IMR-90 (cell line): ENCODE measurements at regions not wholly inside any gene's neighbourhood (a gene's known extent, or its start where the extent isn't known, plus 50 kb on each side); places are given as distances from the start of the nearest gene placed in this dataset.

Source experiments
- ATAC-seq: fragments of 200-7000 bp; cut with Tn5 transposase; 2 replicates; pipeline ENCODE4 v1.9.1; 2020; ENCODE audit warnings: low read depth, mild to moderate bottlenecking, moderate library complexity
- BruUV-seq: library from RNA; stranded (reverse); fragments of 400-500 nt; replicated peaks from 2 replicates; lab custom pipeline; 2021; lab: Mats Ljungman, UMichigan
- CTCF ChIA-PET: fragments of 300-600 bp; formaldehyde crosslinking; extraction: SDS; loops from one replicate; lab custom pipeline; 2021; ENCODE audit warnings: antibody characterized with exemption; lab: Yijun Ruan, JAX
- POLR2A ChIA-PET: fragments of 300-600 bp; sonication (Branson Sonifier 250); formaldehyde crosslinking; loops from one replicate; lab custom pipeline; 2022; ENCODE audit warnings: antibody characterized with exemption; ENCODE audit not compliant: unreplicated experiment; lab: Charles Lee
- DNase-seq: peaks from one replicate; pipeline ENCODE4 v3.0.0; 2013
- H2AFZ ChIP-seq: replicated peaks from 2 replicates; pipeline ENCODE3; 2013; ENCODE audit warnings: low read length, mild to moderate bottlenecking; ENCODE audit not compliant: poor library complexity
- H2AK5ac ChIP-seq: 2 replicates; pipeline ENCODE4 v1.6.1; 2013; ENCODE audit warnings: low read depth, low read length, inconsistent platforms
- H2AK9ac ChIP-seq: replicated peaks from 2 replicates; pipeline ENCODE3; 2013; ENCODE audit warnings: mild to moderate bottlenecking, low read depth, low read length, moderate library complexity; ENCODE audit not compliant: poor library complexity
- H2BK120ac ChIP-seq: 2 replicates; pipeline ENCODE4 v1.6.1; 2013; ENCODE audit warnings: low read depth, low read length, inconsistent platforms
- H2BK15ac ChIP-seq: 3 replicates; pipeline ENCODE4 v1.6.1; 2013; ENCODE audit warnings: low read depth, low read length, inconsistent platforms
- H2BK20ac ChIP-seq: 2 replicates; pipeline ENCODE4 v1.6.1; 2013; ENCODE audit warnings: low read depth, mild to moderate bottlenecking, inconsistent platforms, low read length, moderate library complexity
- H2BK5ac ChIP-seq: 2 replicates; pipeline ENCODE4 v1.6.1; 2013; ENCODE audit warnings: mild to moderate bottlenecking, low read depth, low read length, inconsistent platforms; ENCODE audit not compliant: poor library complexity, severe bottlenecking
- H3K14ac ChIP-seq: replicated peaks from 2 replicates; pipeline ENCODE4 v1.6.1; 2013; ENCODE audit warnings: low read depth, low read length, inconsistent platforms
- H3K18ac ChIP-seq: 2 replicates; pipeline ENCODE4 v1.6.1; 2013; ENCODE audit warnings: low read depth, low read length, control low read depth
- H3K23ac ChIP-seq: 2 replicates; pipeline ENCODE4 v1.6.1; 2013; ENCODE audit warnings: low read depth, low read length, inconsistent platforms
- H3K27ac ChIP-seq: 2 replicates; pipeline ENCODE4 v1.5.1; 2013; ENCODE audit warnings: mild to moderate bottlenecking, control low read depth, low read length; ENCODE audit not compliant: insufficient read depth
- H3K27me3 ChIP-seq: 2 replicates; pipeline ENCODE4 v1.6.1; 2013; ENCODE audit warnings: low read length; ENCODE audit not compliant: control insufficient read depth, insufficient read depth
- H3K36me3 ChIP-seq: 2 replicates; pipeline ENCODE4 v1.6.1; 2013; ENCODE audit warnings: low read length, mixed read lengths; ENCODE audit not compliant: control insufficient read depth, insufficient read depth
- H3K4ac ChIP-seq: 2 replicates; pipeline ENCODE4 v1.6.1; 2013; ENCODE audit warnings: low read depth, low read length, inconsistent platforms
- H3K4me1 ChIP-seq: 2 replicates; pipeline ENCODE4 v1.6.1; 2013; ENCODE audit warnings: low read length, mixed read lengths; ENCODE audit not compliant: control insufficient read depth, insufficient read depth
- H3K4me2 ChIP-seq: 2 replicates; pipeline ENCODE4 v1.6.1; 2013; ENCODE audit warnings: low read depth, mild to moderate bottlenecking, control low read depth, low read length, moderate library complexity
- H3K4me3 ChIP-seq: 2 replicates; pipeline ENCODE4 v1.5.1; 2013; ENCODE audit warnings: low read depth, mild to moderate bottlenecking, control low read depth, low read length, moderate library complexity; ENCODE audit not compliant: insufficient read depth
- H3K56ac ChIP-seq: 2 replicates; pipeline ENCODE4 v1.6.1; 2013; ENCODE audit warnings: low read length, inconsistent platforms; ENCODE audit not compliant: insufficient read depth; ENCODE audit errors: extremely low read depth
- H3K79me1 ChIP-seq, 2 experiments: 2 replicates each; pipeline ENCODE4 v1.6.1; 2013; ENCODE audit warnings: low read length in 2 of 2, inconsistent platforms in 1 of 2, low read depth in 1 of 2
- H3K9ac ChIP-seq: 2 replicates; pipeline ENCODE4 v1.6.1; 2013; ENCODE audit warnings: low read depth, low read length, control low read depth
- H3K9me1 ChIP-seq: 2 replicates; pipeline ENCODE4 v1.6.1; 2013; ENCODE audit warnings: low read length, inconsistent platforms; ENCODE audit not compliant: insufficient read depth
- H3K9me3 ChIP-seq: 2 replicates; pipeline ENCODE4 v1.6.1; 2013; ENCODE audit warnings: low read length; ENCODE audit not compliant: control insufficient read depth, insufficient read depth
- H4K20me1 ChIP-seq: 2 replicates; pipeline ENCODE4 v1.6.1; 2013; ENCODE audit warnings: low read length, inconsistent platforms; ENCODE audit not compliant: insufficient read depth
- H4K5ac ChIP-seq: 2 replicates; pipeline ENCODE4 v1.6.1; 2013; ENCODE audit warnings: mild to moderate bottlenecking, low read depth, low read length, control low read depth
- H4K8ac ChIP-seq, 2 experiments: 2 replicates each; pipeline ENCODE4 v1.6.1; 2013; ENCODE audit warnings: low read depth in 2 of 2, low read length in 2 of 2, control low read depth in 1 of 2, inconsistent platforms in 1 of 2
- H4K91ac ChIP-seq: 2 replicates; pipeline ENCODE4 v1.6.1; 2013; ENCODE audit warnings: low read depth, low read length, inconsistent platforms; ENCODE audit not compliant: insufficient read depth
- BHLHE40 ChIP-seq: fragments of 150-350 bp; IDR thresholded peaks from 2 replicates; pipeline ENCODE4 v1.6.1; 2016; ENCODE audit warnings: mild to moderate bottlenecking, low read depth, low read length
- CEBPB ChIP-seq: IDR thresholded peaks from 2 replicates; pipeline ENCODE4 v1.6.1; 2012; ENCODE audit warnings: low read depth, low read length, improper control_type of control experiment
- FOS ChIP-seq: fragments of 150-350 bp; IDR thresholded peaks from 2 replicates; pipeline ENCODE4 v1.6.1; 2016; ENCODE audit warnings: low read depth, low read length
- MAFK ChIP-seq: IDR thresholded peaks from 2 replicates; pipeline ENCODE4 v1.6.1; 2012; ENCODE audit warnings: low read depth, low read length, improper control_type of control experiment
- MAZ ChIP-seq: IDR thresholded peaks from 2 replicates; pipeline ENCODE4 v1.6.1; 2012; ENCODE audit warnings: low read depth, mild to moderate bottlenecking, low read length, improper control_type of control experiment, moderate library complexity, borderline replicate concordance
- MXI1 ChIP-seq: IDR thresholded peaks from 2 replicates; pipeline ENCODE4 v1.6.1; 2012; ENCODE audit warnings: low read depth, mild to moderate bottlenecking, low read length, moderate library complexity, borderline replicate concordance
- NFE2L2 ChIP-seq: fragments of 150-350 bp; IDR thresholded peaks from 2 replicates; pipeline ENCODE4 v1.6.1; 2016; ENCODE audit warnings: low read depth, mild to moderate bottlenecking, low read length
- POLR2A ChIP-seq: IDR thresholded peaks from 2 replicates; pipeline ENCODE4 v1.6.1; 2012; ENCODE audit warnings: mild to moderate bottlenecking, low read depth, low read length
- RAD21 ChIP-seq: IDR thresholded peaks from 2 replicates; pipeline ENCODE4 v1.6.1; 2012; ENCODE audit warnings: low read length, improper control_type of control experiment
- RCOR1 ChIP-seq: IDR thresholded peaks from 2 replicates; pipeline ENCODE4 v1.6.1; 2012; ENCODE audit warnings: mild to moderate bottlenecking, low read length, improper control_type of control experiment; ENCODE audit not compliant: insufficient replicate concordance
- RFX5 ChIP-seq: IDR thresholded peaks from 2 replicates; pipeline ENCODE4 v1.8.0; 2012; ENCODE audit warnings: low read depth, mild to moderate bottlenecking, low read length, moderate library complexity
- SMC3 ChIP-seq: fragments of 150-350 bp; IDR thresholded peaks from 2 replicates; pipeline ENCODE4 v1.6.1; 2016; ENCODE audit warnings: low read depth, mild to moderate bottlenecking, antibody characterized with exemption, low read length, moderate library complexity
- WGBS, 2 experiments: methylation state at CpG; one replicate each; pipeline versions ENCODE4 v1.1.5 to v1.1.7; 2013; ENCODE audit warnings: missing lambda C conversion rate in 2 of 2; ENCODE audit not compliant: insufficient read length in 1 of 2; ENCODE audit errors: extremely low coverage in 2 of 2; 5-methylcytosine and 5-hydroxymethylcytosine counted together
- dilution Hi-C: fragments of 300-500 bp; cut with HindIII; formaldehyde crosslinking; loops from one replicate; pipeline ENCODE4 v1.14.3; 2018; ENCODE audit warnings: low sequenced_read_pairs; ENCODE audit not compliant: unreplicated experiment
- in situ Hi-C: fragments of 300-500 bp; cut with MboI; formaldehyde crosslinking; loops from 3 replicates; pipeline ENCODE4 v1.14.3; 2019; ENCODE audit warnings: low sequenced_read_pairs, inconsistent platforms, mixed read lengths
- intact Hi-C: fragments of 100-400 bp; cut with micrococcal nuclease; formaldehyde crosslinking; loops from 2 replicates; pipeline ENCODE4 v1.10.0; 2022
- TF ChIP-seq, protein P1 (sequence below): fragments of 150-350 bp; IDR thresholded peaks from 2 replicates; pipeline ENCODE4 v1.6.1; 2017; ENCODE audit warnings: mild to moderate bottlenecking, antibody characterized with exemption, low read length, low read depth
- TF ChIP-seq, protein P2 (sequence below): conservative IDR thresholded peaks from 2 replicates; pipeline ENCODE4 v1.5.1; 2012; ENCODE audit warnings: mild to moderate bottlenecking, low read depth, low read length, improper control_type of control experiment
- TF ChIP-seq, protein P3 (sequence below): fragments of 150-350 bp; IDR thresholded peaks from 2 replicates; pipeline ENCODE4 v1.6.1; 2016; ENCODE audit warnings: low read depth, mild to moderate bottlenecking, low read length, moderate library complexity, borderline replicate concordance

DNA sequence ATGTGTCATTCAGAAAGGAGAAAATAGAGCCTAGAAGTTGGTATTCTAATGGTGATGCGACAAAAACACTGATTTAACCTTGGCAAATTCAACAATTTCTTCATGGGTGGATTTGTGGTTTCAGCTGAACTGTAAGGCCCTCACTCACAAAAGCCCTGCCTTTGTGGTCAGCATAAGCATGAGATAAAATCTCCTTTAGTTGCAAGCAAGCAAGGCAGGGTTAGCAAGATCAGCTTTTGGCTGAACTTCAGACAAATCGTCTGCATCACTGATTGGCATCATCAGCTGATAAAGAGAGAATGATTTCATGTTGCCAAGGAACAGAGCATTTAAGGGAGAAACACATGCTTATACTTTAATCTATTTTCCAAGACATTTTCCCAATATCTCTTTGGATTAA is 2582.2 kb downstream of the PCDH7 start:
- CTCF ChIA-PET = no interaction called here
- no peak overlapping the region for H2AFZ ChIP-seq
- no peak overlapping the region for H3K4ac ChIP-seq
- H3K27ac ChIP-seq = no peak overlapping the region
- H3K36me3 ChIP-seq = no peaks in the 10 kb centered on the region
- no peak overlapping the region for H2AK9ac ChIP-seq
- DNase-seq = no peak
- H2AK5ac ChIP-seq = no peak overlapping the region
- no peak overlapping the region for H2BK15ac ChIP-seq
- intact Hi-C loops (no loop called here), in situ Hi-C loops (no loop called here), dilution Hi-C loops (no loop called here)
- H4K91ac ChIP-seq = no peak overlapping the region
- POLR2A ChIA-PET = no interaction called here
- no peaks in the 10 kb centered on the region for H3K4me1 ChIP-seq
- no peak overlapping the region for H3K4me2 ChIP-seq
- WGBS, 2 experiments = no CpG with 5 or more reads among the region's 2 CpGs
- H3K79me1 ChIP-seq = no peaks in the 10 kb centered on the region
- BruUV-seq = no TSS peak
- no peak overlapping the region for H3K56ac ChIP-seq
- no peak for ATAC-seq
- no peak overlapping the region for H3K14ac ChIP-seq
- no peak for TF ChIP-seq RFX5
- no peak for TF ChIP-seq MXI1
- TF ChIP-seq, protein P1, sequence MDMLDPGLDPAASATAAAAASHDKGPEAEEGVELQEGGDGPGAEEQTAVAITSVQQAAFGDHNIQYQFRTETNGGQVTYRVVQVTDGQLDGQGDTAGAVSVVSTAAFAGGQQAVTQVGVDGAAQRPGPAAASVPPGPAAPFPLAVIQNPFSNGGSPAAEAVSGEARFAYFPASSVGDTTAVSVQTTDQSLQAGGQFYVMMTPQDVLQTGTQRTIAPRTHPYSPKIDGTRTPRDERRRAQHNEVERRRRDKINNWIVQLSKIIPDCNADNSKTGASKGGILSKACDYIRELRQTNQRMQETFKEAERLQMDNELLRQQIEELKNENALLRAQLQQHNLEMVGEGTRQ = no peak
- no peak for TF ChIP-seq BHLHE40
- TF ChIP-seq FOS = no peak
- no peak for TF ChIP-seq NFE2L2
- TF ChIP-seq CEBPB = no peak
- no peak for TF ChIP-seq RAD21
- no peak for TF ChIP-seq RCOR1
- TF ChIP-seq SMC3 = no peak
- no peak for TF ChIP-seq MAZ
- no peak for TF ChIP-seq POLR2A
- no peak for TF ChIP-seq MAFK
- TF ChIP-seq, protein P2, sequence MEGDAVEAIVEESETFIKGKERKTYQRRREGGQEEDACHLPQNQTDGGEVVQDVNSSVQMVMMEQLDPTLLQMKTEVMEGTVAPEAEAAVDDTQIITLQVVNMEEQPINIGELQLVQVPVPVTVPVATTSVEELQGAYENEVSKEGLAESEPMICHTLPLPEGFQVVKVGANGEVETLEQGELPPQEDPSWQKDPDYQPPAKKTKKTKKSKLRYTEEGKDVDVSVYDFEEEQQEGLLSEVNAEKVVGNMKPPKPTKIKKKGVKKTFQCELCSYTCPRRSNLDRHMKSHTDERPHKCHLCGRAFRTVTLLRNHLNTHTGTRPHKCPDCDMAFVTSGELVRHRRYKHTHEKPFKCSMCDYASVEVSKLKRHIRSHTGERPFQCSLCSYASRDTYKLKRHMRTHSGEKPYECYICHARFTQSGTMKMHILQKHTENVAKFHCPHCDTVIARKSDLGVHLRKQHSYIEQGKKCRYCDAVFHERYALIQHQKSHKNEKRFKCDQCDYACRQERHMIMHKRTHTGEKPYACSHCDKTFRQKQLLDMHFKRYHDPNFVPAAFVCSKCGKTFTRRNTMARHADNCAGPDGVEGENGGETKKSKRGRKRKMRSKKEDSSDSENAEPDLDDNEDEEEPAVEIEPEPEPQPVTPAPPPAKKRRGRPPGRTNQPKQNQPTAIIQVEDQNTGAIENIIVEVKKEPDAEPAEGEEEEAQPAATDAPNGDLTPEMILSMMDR = no peak
- TF ChIP-seq, protein P3, sequence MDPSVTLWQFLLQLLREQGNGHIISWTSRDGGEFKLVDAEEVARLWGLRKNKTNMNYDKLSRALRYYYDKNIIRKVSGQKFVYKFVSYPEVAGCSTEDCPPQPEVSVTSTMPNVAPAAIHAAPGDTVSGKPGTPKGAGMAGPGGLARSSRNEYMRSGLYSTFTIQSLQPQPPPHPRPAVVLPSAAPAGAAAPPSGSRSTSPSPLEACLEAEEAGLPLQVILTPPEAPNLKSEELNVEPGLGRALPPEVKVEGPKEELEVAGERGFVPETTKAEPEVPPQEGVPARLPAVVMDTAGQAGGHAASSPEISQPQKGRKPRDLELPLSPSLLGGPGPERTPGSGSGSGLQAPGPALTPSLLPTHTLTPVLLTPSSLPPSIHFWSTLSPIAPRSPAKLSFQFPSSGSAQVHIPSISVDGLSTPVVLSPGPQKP = no peak
- H4K8ac ChIP-seq = no peak overlapping the region
- H4K20me1 ChIP-seq = no peaks in the 10 kb centered on the region
- H3K9ac ChIP-seq = no peak overlapping the region
- peaks cover 7% of the 10 kb centered on the region; the same call in 1 of the 2 replicates for H3K9me3 ChIP-seq
- H3K23ac ChIP-seq = no peak overlapping the region
- no peaks in the 10 kb centered on the region for H3K9me1 ChIP-seq
- H2BK20ac ChIP-seq = no peak overlapping the region
- no peak overlapping the region for H2BK5ac ChIP-seq
- no peaks in the 10 kb centered on the region for H3K27me3 ChIP-seq
- no peak overlapping the region for H2BK120ac ChIP-seq
- H3K4me3 ChIP-seq = no peak overlapping the region
- no peak overlapping the region for H4K5ac ChIP-seq
- no peak overlapping the region for H3K18ac ChIP-seq
